ENCODE measurements at regions not wholly inside any gene's neighbourhood (a gene's known extent, or its start where the extent isn't known, plus 50 kb on each side); places are given as distances from the start of the nearest gene placed in this dataset.

DNA sequence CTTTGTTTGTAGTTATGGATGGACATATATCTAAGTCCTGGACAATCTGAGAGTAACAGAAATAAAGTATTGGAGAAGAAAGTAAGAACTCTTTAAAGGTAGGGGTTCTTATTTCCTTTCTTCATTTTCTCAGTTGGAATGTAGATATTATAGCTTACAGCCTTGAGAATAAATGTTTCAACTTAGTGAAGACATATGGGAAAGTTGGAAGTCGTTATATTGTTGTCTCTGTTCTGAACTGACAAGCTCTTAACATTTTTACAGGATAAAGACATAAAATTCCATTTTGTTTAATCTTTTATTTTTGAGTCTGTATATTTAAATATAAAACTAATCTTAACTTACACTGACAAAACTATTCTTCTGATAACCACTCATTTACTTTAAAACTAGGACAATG, 2187.5 kb upstream of the ACO1 start:
- peaks cover 11% of the 10 kb centered on the region for H3K9me3 Mint-ChIP-seq (ENCODE audit: unreplicated experiment)
- CTCF ChIA-PET, result no interaction called here
- Histone ChIP-seq H3K4me1 (no peaks in the 10 kb centered on the region), H3K9me3 (peaks cover 3% of the 10 kb centered on the region; the same call in 1 of the 2 replicates), H3K27me3 (replicated peaks; ENCODE audit: control insufficient read depth, insufficient read depth, low read length) (no peaks in the 10 kb centered on the region), H3K4me3 (ENCODE audit: low read depth, low read length) (no peak overlapping the region), H3K36me3 (ENCODE audit: control insufficient read depth, insufficient read depth, low read length) (no peaks in the 10 kb centered on the region)
- intact Hi-C loops (cut with micrococcal nuclease; ENCODE audit: unreplicated experiment), result no loop called here
- H3K4me1 Mint-ChIP-seq (ENCODE audit: low read depth, unreplicated experiment), result no peaks in the 10 kb centered on the region
- TF ChIP-seq, protein P1, sequence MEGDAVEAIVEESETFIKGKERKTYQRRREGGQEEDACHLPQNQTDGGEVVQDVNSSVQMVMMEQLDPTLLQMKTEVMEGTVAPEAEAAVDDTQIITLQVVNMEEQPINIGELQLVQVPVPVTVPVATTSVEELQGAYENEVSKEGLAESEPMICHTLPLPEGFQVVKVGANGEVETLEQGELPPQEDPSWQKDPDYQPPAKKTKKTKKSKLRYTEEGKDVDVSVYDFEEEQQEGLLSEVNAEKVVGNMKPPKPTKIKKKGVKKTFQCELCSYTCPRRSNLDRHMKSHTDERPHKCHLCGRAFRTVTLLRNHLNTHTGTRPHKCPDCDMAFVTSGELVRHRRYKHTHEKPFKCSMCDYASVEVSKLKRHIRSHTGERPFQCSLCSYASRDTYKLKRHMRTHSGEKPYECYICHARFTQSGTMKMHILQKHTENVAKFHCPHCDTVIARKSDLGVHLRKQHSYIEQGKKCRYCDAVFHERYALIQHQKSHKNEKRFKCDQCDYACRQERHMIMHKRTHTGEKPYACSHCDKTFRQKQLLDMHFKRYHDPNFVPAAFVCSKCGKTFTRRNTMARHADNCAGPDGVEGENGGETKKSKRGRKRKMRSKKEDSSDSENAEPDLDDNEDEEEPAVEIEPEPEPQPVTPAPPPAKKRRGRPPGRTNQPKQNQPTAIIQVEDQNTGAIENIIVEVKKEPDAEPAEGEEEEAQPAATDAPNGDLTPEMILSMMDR (IDR thresholded peaks at IDR 0.05; ENCODE audit: insufficient read depth in 1 of 2, low read depth in 1 of 2, low read length in 1 of 2, severe bottlenecking in 1 of 2, unreplicated experiment in 1 of 2), result no peak
- no peak overlapping the region for H3K27ac Mint-ChIP-seq (ENCODE audit: unreplicated experiment)
- no TSS peak for BruUV-seq (replicated peaks)
- no peak for DNase-seq
- H3K36me3 Mint-ChIP-seq (ENCODE audit: insufficient read depth, unreplicated experiment), result no peaks in the 10 kb centered on the region
- H3K4me3 Mint-ChIP-seq (ENCODE audit: unreplicated experiment), result no peak overlapping the region
- POLR2A ChIA-PET, result no interaction called here
- H3K27me3 Mint-ChIP-seq (ENCODE audit: insufficient read depth, unreplicated experiment), result no peaks in the 10 kb centered on the region

GRCh38 chr9:30197453-30197852, 2187.0 kb upstream of the ACO1 start:
- no peaks in the 10 kb centered on the region for H3K27me3 Mint-ChIP-seq (ENCODE audit: insufficient read depth, unreplicated experiment)
- no peaks in the 10 kb centered on the region for H3K36me3 Mint-ChIP-seq (ENCODE audit: insufficient read depth, unreplicated experiment)
- no TSS peak for BruUV-seq (replicated peaks)
- Histone ChIP-seq H3K4me3 (ENCODE audit: low read depth, low read length) (no peak overlapping the region), H3K9me3 (peaks cover 3% of the 10 kb centered on the region; the same call in 1 of the 2 replicates), H3K4me1 (no peaks in the 10 kb centered on the region), H3K27me3 (replicated peaks; ENCODE audit: control insufficient read depth, insufficient read depth, low read length) (no peaks in the 10 kb centered on the region), H3K36me3 (ENCODE audit: control insufficient read depth, insufficient read depth, low read length) (no peaks in the 10 kb centered on the region)
- DNase-seq, result no peak
- H3K4me1 Mint-ChIP-seq (ENCODE audit: low read depth, unreplicated experiment), result no peaks in the 10 kb centered on the region
- peaks cover 11% of the 10 kb centered on the region for H3K9me3 Mint-ChIP-seq (ENCODE audit: unreplicated experiment)
- TF ChIP-seq, protein P1 (IDR thresholded peaks at IDR 0.05; ENCODE audit: insufficient read depth in 1 of 2, low read depth in 1 of 2, low read length in 1 of 2, severe bottlenecking in 1 of 2, unreplicated experiment in 1 of 2), result no peak
- no peak overlapping the region for H3K4me3 Mint-ChIP-seq (ENCODE audit: unreplicated experiment)
- intact Hi-C loops (cut with micrococcal nuclease; ENCODE audit: unreplicated experiment), result no loop called here
- ChIA-PET POLR2A (no interaction called here), CTCF (no interaction called here)
- no peak overlapping the region for H3K27ac Mint-ChIP-seq (ENCODE audit: unreplicated experiment)

GRCh38 chr9:30197954-30198353, 2186.5 kb upstream of the ACO1 start:
- TF ChIP-seq, protein P1 (IDR thresholded peaks at IDR 0.05; ENCODE audit: insufficient read depth in 1 of 2, low read depth in 1 of 2, low read length in 1 of 2, severe bottlenecking in 1 of 2, unreplicated experiment in 1 of 2), result no peak
- Histone ChIP-seq H3K4me1 (no peaks in the 10 kb centered on the region), H3K4me3 (ENCODE audit: low read depth, low read length) (no peak overlapping the region), H3K36me3 (ENCODE audit: control insufficient read depth, insufficient read depth, low read length) (no peaks in the 10 kb centered on the region), H3K9me3 (peaks cover 3% of the 10 kb centered on the region; the same call in 1 of the 2 replicates), H3K27me3 (replicated peaks; ENCODE audit: control insufficient read depth, insufficient read depth, low read length) (no peaks in the 10 kb centered on the region)
- CTCF ChIA-PET, result no interaction called here
- intact Hi-C loops (cut with micrococcal nuclease; ENCODE audit: unreplicated experiment), result no loop called here
- Mint-ChIP-seq H3K27me3 (ENCODE audit: insufficient read depth, unreplicated experiment) (no peaks in the 10 kb centered on the region), H3K4me3 (ENCODE audit: unreplicated experiment) (no peak overlapping the region), H3K36me3 (ENCODE audit: insufficient read depth, unreplicated experiment) (no peaks in the 10 kb centered on the region), H3K27ac (ENCODE audit: unreplicated experiment) (no peak overlapping the region), H3K9me3 (ENCODE audit: unreplicated experiment) (peaks cover 11% of the 10 kb centered on the region), H3K4me1 (ENCODE audit: low read depth, unreplicated experiment) (no peaks in the 10 kb centered on the region)
- DNase-seq, result no peak
- no TSS peak for BruUV-seq (replicated peaks)
- POLR2A ChIA-PET, result no interaction called here
